GM12891 (cell line): ENCODE measurements at regions not wholly inside any gene's neighbourhood (a gene's known extent, or its start where the extent isn't known, plus 50 kb on each side); places are given as distances from the start of the nearest gene placed in this dataset.

Source experiments
- POLR2A ChIP-seq: IDR thresholded peaks from 2 replicates; pipeline ENCODE4 v1.6.1; 2011; ENCODE audit warnings: low read depth, low read length, control low read depth
- POLR2AphosphoS5 ChIP-seq: IDR thresholded peaks from 2 replicates; pipeline ENCODE4 v1.6.1; 2011; ENCODE audit warnings: low read depth, low read length, control low read depth
- TAF1 ChIP-seq: IDR thresholded peaks from 2 replicates; pipeline ENCODE4 v1.6.1; 2011; ENCODE audit warnings: low read depth, low read length, control low read depth

DNA sequence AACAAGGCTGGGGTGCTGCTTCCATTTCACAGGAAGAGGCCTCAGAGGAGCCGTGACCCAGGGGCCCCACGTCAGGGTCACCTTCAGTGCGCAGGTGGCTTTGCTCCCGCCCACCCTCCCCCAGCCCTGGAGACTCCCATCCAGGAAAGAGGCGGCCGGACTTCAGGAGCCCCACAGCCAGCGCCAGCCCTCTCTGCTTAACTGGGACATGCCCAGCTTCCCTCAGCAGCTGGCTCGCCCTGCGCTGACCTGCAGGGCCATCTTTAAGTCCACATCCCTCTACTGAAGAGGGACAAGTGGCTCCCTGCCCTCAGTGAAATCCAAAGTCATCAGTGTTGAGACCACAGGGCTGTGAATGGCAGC is 141.9 kb upstream of the PPP2R2D start:
- TF ChIP-seq POLR2A (no peak), POLR2AphosphoS5 (no peak), TAF1 (no peak)
